Upper lobe of right lung (tissue), 1 donor: ENCODE measurements at regions not wholly inside any gene's neighbourhood (a gene's known extent, or its start where the extent isn't known, plus 50 kb on each side); places are given as distances from the start of the nearest gene placed in this dataset.

Experiments used
- ATAC-seq: fragments of 200-7000 bp; cut with Tn5 transposase; one replicate; pipeline ENCODE4 v1.9.1; 2020; ENCODE audit warnings: mild to moderate bottlenecking, moderate library complexity
- DNase-seq: peaks from one replicate; pipeline ENCODE4 v3.0.0-alpha.2; 2020
- H3K27ac ChIP-seq: fragments of 200-600 bp; one replicate; pipeline ENCODE4 v1.8.0; 2022
- H3K27me3 ChIP-seq: fragments of 200-600 bp; one replicate; pipeline ENCODE4 v1.8.0; 2022; ENCODE audit warnings: mild to moderate bottlenecking
- H3K36me3 ChIP-seq: fragments of 200-600 bp; one replicate; pipeline ENCODE4 v1.8.0; 2022
- H3K4me1 ChIP-seq: fragments of 200-600 bp; one replicate; pipeline ENCODE4 v1.8.0; 2022
- H3K4me3 ChIP-seq: fragments of 200-600 bp; one replicate; pipeline ENCODE4 v1.8.0; 2022; ENCODE audit warnings: mild to moderate bottlenecking
- H3K9me3 ChIP-seq: fragments of 200-600 bp; one replicate; pipeline ENCODE4 v1.8.0; 2022
- intact Hi-C: fragments of 100-400 bp; cut with DNase I; formaldehyde crosslinking; loops from one replicate; pipeline ENCODE4 v1.11.0; 2022
- TF ChIP-seq, protein P1 (sequence below): fragments of 200-600 bp; IDR thresholded peaks from one replicate; pipeline ENCODE4 v1.8.0; 2022; ENCODE audit warnings: antibody characterized with exemption
- donor health status: DM: no; HTN: yes; CAD: no; lungs with severe emphysema.

DNA sequence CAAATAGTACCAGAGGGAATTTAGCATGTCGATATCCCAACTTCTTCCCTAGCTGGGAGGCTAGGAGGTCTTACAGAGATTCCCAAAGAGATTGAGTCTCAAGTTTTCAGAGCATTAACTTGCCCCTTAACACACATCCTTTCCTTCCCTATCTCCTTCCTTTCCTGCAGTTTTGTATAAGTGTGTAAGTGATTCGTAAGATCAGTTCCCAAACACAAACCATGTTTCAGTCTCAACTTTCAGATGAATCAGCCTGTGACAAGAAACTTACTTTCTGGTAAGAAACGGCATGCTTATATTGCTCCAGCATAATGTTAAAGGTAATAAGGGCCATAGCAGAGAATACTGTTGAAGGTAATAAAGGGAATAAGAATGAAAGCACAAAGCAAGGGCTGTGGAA lies 472.2 kb downstream of the LIG4 start:
- intact Hi-C loops = no loop called here
- H3K4me3 ChIP-seq = no peak overlapping the region
- no peaks in the 10 kb centered on the region for H3K27me3 ChIP-seq
- no peak overlapping the region for H3K27ac ChIP-seq
- no peaks in the 10 kb centered on the region for H3K4me1 ChIP-seq
- no peaks in the 10 kb centered on the region for H3K36me3 ChIP-seq
- TF ChIP-seq, protein P1, sequence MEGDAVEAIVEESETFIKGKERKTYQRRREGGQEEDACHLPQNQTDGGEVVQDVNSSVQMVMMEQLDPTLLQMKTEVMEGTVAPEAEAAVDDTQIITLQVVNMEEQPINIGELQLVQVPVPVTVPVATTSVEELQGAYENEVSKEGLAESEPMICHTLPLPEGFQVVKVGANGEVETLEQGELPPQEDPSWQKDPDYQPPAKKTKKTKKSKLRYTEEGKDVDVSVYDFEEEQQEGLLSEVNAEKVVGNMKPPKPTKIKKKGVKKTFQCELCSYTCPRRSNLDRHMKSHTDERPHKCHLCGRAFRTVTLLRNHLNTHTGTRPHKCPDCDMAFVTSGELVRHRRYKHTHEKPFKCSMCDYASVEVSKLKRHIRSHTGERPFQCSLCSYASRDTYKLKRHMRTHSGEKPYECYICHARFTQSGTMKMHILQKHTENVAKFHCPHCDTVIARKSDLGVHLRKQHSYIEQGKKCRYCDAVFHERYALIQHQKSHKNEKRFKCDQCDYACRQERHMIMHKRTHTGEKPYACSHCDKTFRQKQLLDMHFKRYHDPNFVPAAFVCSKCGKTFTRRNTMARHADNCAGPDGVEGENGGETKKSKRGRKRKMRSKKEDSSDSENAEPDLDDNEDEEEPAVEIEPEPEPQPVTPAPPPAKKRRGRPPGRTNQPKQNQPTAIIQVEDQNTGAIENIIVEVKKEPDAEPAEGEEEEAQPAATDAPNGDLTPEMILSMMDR = no peak
- H3K9me3 ChIP-seq = no peaks in the 10 kb centered on the region
- DNase-seq (no peak), ATAC-seq (no peak)

DNA sequence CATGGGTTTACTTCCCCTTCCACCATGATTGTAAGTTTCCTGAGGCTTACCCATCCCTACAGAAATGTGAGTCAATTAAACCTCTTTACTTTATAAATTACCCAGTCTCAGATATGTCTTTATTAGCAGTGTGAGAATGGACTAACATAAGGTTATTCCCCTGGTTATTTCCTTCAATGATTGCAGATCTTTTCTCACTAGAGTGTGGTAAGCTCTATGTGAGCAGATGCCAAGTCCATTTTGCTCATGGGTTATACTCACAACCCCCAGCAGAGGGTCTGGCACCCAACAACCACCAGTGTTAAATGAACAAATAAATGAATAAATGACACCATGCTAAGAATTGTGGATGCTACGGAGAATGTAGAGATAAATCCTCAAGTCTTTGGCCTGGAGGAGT lies 472.8 kb downstream of the LIG4 start:
- H3K36me3 ChIP-seq = no peaks in the 10 kb centered on the region
- DNase-seq (no peak), ATAC-seq (no peak)
- no peak overlapping the region for H3K27ac ChIP-seq
- H3K9me3 ChIP-seq = no peaks in the 10 kb centered on the region
- H3K4me3 ChIP-seq = no peak overlapping the region
- intact Hi-C loops = no loop called here
- TF ChIP-seq, protein P1 = no peak
- H3K4me1 ChIP-seq = no peaks in the 10 kb centered on the region
- no peaks in the 10 kb centered on the region for H3K27me3 ChIP-seq

DNA sequence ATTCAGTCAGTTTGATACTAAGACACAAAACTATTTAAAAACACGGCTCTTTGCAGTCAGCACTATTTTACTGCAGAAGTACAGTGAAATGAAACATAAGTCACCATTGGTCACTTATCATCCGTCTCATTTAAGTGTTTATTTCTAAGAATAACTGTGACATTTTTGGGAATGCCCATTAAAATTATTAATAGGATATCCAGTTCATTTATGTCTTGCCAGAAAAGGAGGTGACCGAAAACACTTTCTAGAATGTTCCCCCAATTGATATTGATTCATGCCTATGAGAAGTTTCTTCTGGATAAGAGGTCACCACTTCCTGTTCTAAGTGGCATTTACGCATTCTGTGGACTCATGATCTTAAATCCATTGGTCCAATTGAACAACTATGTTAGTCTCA lies 477.3 kb downstream of the LIG4 start:
- no peaks in the 10 kb centered on the region for H3K27me3 ChIP-seq
- DNase-seq (no peak), ATAC-seq (no peak)
- H3K36me3 ChIP-seq = no peaks in the 10 kb centered on the region
- no peaks in the 10 kb centered on the region for H3K4me1 ChIP-seq
- no peak overlapping the region for H3K4me3 ChIP-seq
- TF ChIP-seq, protein P1 = no peak
- H3K27ac ChIP-seq = no peak overlapping the region
- H3K9me3 ChIP-seq = no peaks in the 10 kb centered on the region
- intact Hi-C loops = no loop called here

DNA sequence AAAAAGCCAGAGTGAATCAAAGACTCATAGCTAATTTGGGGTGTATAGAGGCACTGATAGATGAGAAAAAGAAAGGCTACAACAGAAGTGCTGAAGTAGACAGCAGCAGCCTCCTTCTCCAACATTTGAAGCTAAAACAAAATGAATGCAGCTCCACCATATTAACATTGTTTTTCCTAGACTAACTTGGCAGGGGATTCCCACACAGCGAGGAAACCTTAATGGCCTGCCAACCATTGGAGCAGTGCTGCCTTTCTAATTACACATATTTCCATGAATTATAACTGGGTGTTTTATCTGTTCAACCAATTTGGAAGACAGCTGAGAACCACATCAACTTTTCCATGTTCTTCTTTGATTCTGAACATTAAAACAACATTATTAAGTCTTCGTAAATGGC lies 478.6 kb downstream of the LIG4 start:
- no peaks in the 10 kb centered on the region for H3K27me3 ChIP-seq
- ATAC-seq (no peak), DNase-seq (no peak)
- no peak overlapping the region for H3K27ac ChIP-seq
- no peaks in the 10 kb centered on the region for H3K9me3 ChIP-seq
- H3K4me1 ChIP-seq = no peaks in the 10 kb centered on the region
- intact Hi-C loops = no loop called here
- no peaks in the 10 kb centered on the region for H3K36me3 ChIP-seq
- TF ChIP-seq, protein P1 = no peak
- H3K4me3 ChIP-seq = no peak overlapping the region

DNA sequence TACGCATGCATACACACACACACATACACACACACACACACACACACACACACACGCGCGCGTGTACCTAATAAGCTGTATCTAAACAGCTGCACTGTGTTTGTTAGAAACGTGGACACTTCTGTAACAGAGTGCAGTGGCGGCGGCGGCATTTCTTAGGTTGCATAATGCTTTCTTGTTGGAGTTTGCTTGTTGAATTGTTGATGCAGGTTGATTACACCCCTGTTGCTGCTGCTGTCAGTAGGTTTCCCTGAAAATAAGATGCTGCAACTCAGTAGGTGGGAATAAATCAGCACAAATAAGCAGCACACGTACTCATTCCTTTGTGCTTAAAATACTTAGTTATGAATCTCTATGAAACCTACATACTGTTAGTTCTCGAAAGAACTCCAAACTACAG lies 479.2 kb downstream of the LIG4 start:
- H3K4me1 ChIP-seq = no peaks in the 10 kb centered on the region
- no peaks in the 10 kb centered on the region for H3K27me3 ChIP-seq
- DNase-seq (no peak), ATAC-seq (no peak)
- intact Hi-C loops = no loop called here
- H3K9me3 ChIP-seq = no peaks in the 10 kb centered on the region
- H3K27ac ChIP-seq = no peak overlapping the region
- H3K4me3 ChIP-seq = no peak overlapping the region
- TF ChIP-seq, protein P1 = no peak
- H3K36me3 ChIP-seq = no peaks in the 10 kb centered on the region

DNA sequence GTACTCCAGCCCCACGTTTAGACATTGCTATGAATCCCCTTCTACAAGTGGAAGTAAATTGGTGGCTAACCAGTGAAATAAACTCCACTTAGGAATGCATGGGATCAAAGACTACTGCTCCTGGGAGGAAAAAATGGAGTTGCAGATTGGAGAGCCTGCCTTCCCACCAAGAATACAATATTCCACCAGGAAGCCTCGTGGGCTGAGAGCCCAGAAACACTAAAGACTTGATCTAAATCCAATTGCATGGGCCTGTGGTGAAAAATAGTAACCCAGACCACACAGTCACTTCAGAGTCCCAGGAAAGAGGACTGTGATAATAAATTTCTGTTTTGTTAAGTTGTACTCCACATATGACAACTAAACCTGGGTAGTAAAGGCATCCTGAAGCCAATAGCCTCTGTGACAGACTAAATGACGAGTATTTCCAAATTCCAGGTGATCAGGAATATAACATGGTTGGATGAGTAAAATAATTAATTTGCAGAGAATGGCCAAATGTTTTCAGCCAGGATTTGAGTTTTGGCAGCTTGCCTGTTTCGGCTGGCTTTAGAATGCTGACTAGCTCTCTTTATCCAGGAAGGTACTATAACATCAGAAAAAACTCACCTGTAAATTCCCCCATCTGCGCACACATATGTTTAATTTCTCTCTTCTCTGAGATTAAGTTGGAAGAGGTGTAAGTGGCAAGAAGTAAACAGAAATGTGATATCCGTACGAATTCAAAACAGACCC lies 480.3 kb downstream of the LIG4 start:
- intact Hi-C loops = no loop called here
- Histone ChIP-seq H3K36me3 (no peaks in the 10 kb centered on the region), H3K4me1 (no peaks in the 10 kb centered on the region), H3K4me3 (no peak overlapping the region), H3K9me3 (no peaks in the 10 kb centered on the region), H3K27ac (no peak overlapping the region), H3K27me3 (no peaks in the 10 kb centered on the region)
- DNase-seq = no peak
- no peak for ATAC-seq
- TF ChIP-seq, protein P1 = no peak
